Loucy (cell line): ENCODE measurements at regions not wholly inside any gene's neighbourhood (a gene's known extent, or its start where the extent isn't known, plus 50 kb on each side); places are given as distances from the start of the nearest gene placed in this dataset.

Experiments
- H2AFZ ChIP-seq: fragments of 200-600 bp; sonication (generic); 2 replicates; pipeline ENCODE4 v1.6.0; 2016; ENCODE audit warnings: antibody characterized with exemption, mild to moderate bottlenecking, low read length, moderate library complexity
- H3F3A ChIP-seq: fragments of 200-600 bp; 2 replicates; pipeline ENCODE4 v1.6.0; 2016; ENCODE audit warnings: antibody characterized with exemption, low read depth, mild to moderate bottlenecking
- H3K27me3 ChIP-seq: fragments of 200-600 bp; sonication (generic); 2 replicates; pipeline ENCODE4 v1.6.1; 2014; ENCODE audit warnings: low read length, mild to moderate bottlenecking; ENCODE audit not compliant: insufficient read depth, poor library complexity, severe bottlenecking
- H3K36me3 ChIP-seq: fragments of 200-600 bp; sonication (generic); 2 replicates; pipeline ENCODE4 v1.6.1; 2016; ENCODE audit warnings: low read length; ENCODE audit not compliant: insufficient read depth
- H3K4me1 ChIP-seq: fragments of 200-600 bp; sonication (generic); 2 replicates; pipeline ENCODE4 v1.5.1; 2014; ENCODE audit warnings: low read length, mild to moderate bottlenecking; ENCODE audit not compliant: insufficient read depth, poor library complexity, severe bottlenecking
- H3K4me2 ChIP-seq: fragments of 200-600 bp; sonication (generic); 2 replicates; pipeline ENCODE4 v1.6.0; 2014; ENCODE audit warnings: antibody characterized with exemption, low read length, low read depth, mild to moderate bottlenecking; ENCODE audit not compliant: poor library complexity, severe bottlenecking
- H3K4me3 ChIP-seq: fragments of 200-600 bp; sonication (generic); 2 replicates; pipeline ENCODE4 v1.5.1; 2014; ENCODE audit warnings: low read length, mild to moderate bottlenecking, mixed read lengths; ENCODE audit not compliant: poor library complexity, severe bottlenecking
- H3K79me2 ChIP-seq: fragments of 200-600 bp; sonication (generic); 2 replicates; pipeline ENCODE4 v1.6.1; 2014; ENCODE audit warnings: low read length; ENCODE audit not compliant: insufficient read depth
- H3K9ac ChIP-seq: fragments of 200-600 bp; sonication (generic); 2 replicates; pipeline ENCODE4 v1.6.0; 2014; ENCODE audit warnings: mild to moderate bottlenecking, low read depth, low read length, moderate library complexity; ENCODE audit not compliant: poor library complexity, severe bottlenecking
- H3K9me2 ChIP-seq: fragments of 200-600 bp; sonication (generic); replicated peaks from 2 replicates; pipeline ENCODE4 v1.6.1; 2016; ENCODE audit warnings: low read depth, low read length, mixed read lengths
- H3K9me3 ChIP-seq: fragments of 200-600 bp; sonication (generic); 2 replicates; pipeline ENCODE4 v1.6.1; 2014; ENCODE audit warnings: mild to moderate bottlenecking, antibody characterized with exemption, low read length, low read depth; ENCODE audit not compliant: insufficient read depth
- H4K20me1 ChIP-seq: fragments of 200-600 bp; sonication (generic); 2 replicates; pipeline ENCODE4 v1.6.0; 2014; ENCODE audit warnings: antibody characterized with exemption, low read length, mild to moderate bottlenecking; ENCODE audit not compliant: insufficient read depth, poor library complexity, severe bottlenecking
- EZH2phosphoT487 ChIP-seq: fragments of 200-600 bp; IDR thresholded peaks from 2 replicates; pipeline ENCODE4 v1.6.1; 2018; ENCODE audit warnings: antibody characterized with exemption, mild to moderate bottlenecking, moderate library complexity, borderline replicate concordance
- TF ChIP-seq, protein P1 (sequence below): fragments of 200-600 bp; sonication (generic); conservative IDR thresholded peaks from 2 replicates; pipeline ENCODE4 v1.5.1; 2014; ENCODE audit warnings: mild to moderate bottlenecking, antibody characterized with exemption, low read length

DNA sequence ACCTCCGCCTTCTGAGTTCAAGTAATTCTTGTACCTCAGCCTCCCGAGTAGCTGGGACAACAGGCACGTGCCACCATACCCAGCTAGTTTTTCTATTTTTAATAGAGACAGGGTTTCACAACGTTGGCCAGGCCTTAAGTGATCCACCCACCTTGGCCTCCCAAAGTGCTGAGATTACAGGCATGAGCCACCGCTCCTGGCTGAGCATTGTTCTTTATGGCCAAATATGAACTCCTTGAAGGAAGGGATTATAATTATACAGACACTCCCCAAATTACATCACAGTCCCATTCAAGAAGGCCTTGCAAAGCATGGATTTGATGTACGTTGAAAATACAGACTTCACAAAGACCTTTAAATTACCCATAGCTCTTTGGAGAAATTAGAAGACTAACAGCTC is 381.7 kb downstream of the TXNL1 start:
- H3K9me2 ChIP-seq = no peaks in the 10 kb centered on the region
- H2AFZ ChIP-seq = no peak overlapping the region
- H3K79me2 ChIP-seq = no peaks in the 10 kb centered on the region
- H3K9me3 ChIP-seq = no peaks in the 10 kb centered on the region
- no peaks in the 10 kb centered on the region for H3K4me1 ChIP-seq
- H3K27me3 ChIP-seq = no peaks in the 10 kb centered on the region
- H3F3A ChIP-seq = no peaks in the 10 kb centered on the region
- H3K36me3 ChIP-seq = no peaks in the 10 kb centered on the region
- no peak overlapping the region for H3K4me3 ChIP-seq
- no peak overlapping the region for H3K9ac ChIP-seq
- no peaks in the 10 kb centered on the region for H4K20me1 ChIP-seq
- H3K4me2 ChIP-seq = no peak overlapping the region
- TF ChIP-seq, protein P1, sequence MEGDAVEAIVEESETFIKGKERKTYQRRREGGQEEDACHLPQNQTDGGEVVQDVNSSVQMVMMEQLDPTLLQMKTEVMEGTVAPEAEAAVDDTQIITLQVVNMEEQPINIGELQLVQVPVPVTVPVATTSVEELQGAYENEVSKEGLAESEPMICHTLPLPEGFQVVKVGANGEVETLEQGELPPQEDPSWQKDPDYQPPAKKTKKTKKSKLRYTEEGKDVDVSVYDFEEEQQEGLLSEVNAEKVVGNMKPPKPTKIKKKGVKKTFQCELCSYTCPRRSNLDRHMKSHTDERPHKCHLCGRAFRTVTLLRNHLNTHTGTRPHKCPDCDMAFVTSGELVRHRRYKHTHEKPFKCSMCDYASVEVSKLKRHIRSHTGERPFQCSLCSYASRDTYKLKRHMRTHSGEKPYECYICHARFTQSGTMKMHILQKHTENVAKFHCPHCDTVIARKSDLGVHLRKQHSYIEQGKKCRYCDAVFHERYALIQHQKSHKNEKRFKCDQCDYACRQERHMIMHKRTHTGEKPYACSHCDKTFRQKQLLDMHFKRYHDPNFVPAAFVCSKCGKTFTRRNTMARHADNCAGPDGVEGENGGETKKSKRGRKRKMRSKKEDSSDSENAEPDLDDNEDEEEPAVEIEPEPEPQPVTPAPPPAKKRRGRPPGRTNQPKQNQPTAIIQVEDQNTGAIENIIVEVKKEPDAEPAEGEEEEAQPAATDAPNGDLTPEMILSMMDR = no peak
- TF ChIP-seq EZH2phosphoT487 = no peak

DNA sequence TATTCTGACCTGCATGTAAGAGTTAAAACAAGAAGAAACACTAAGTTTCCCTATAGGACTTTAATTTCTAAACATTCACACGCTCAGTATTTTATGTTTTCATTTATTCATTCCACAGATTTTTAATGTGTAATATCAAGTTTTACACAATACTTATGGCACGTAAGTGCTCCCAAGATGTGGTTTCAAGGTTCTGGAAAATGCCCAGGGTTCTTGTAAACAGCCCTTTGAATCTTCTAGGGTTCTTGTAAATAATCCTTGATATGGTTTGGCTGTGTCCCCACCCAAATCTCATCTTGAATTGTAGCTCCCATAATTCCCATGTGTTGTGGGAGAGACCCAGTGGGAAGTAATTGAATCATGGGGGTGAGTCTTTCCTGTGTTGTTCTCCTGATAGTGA is 383.0 kb downstream of the TXNL1 start:
- Histone ChIP-seq H2AFZ (no peak overlapping the region), H3K9me2 (no peaks in the 10 kb centered on the region), H3K4me3 (no peak overlapping the region), H3K9ac (no peak overlapping the region), H3K79me2 (no peaks in the 10 kb centered on the region), H3F3A (no peaks in the 10 kb centered on the region), H3K9me3 (no peaks in the 10 kb centered on the region), H3K27me3 (no peaks in the 10 kb centered on the region), H3K4me1 (no peaks in the 10 kb centered on the region), H3K4me2 (no peak overlapping the region), H3K36me3 (no peaks in the 10 kb centered on the region), H4K20me1 (no peaks in the 10 kb centered on the region)
- TF ChIP-seq, protein P1 = no peak
- no peak for TF ChIP-seq EZH2phosphoT487

DNA sequence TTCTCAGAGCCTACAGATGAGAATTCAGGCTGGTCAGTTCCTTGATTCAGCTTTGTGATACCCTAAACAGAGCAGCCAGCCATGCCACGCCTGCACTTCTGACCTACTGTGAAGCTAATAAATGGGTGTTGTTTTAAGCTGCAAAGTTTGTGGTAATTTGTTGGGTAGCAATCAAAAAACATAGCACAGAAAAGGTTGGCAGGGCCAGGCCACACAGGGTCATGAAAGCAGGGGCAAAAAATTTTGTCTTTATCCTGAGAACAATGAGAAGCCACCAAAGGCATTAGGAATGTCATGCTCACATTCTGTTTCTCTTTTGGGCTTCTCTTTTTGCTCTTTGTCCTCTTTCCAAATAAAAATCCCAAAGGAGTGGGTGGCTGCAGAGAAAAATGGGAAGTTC is 385.9 kb downstream of the TXNL1 start:
- Histone ChIP-seq H3K9me3 (no peaks in the 10 kb centered on the region), H3K4me3 (no peak overlapping the region), H3F3A (no peaks in the 10 kb centered on the region), H3K4me1 (no peaks in the 10 kb centered on the region), H3K9ac (no peak overlapping the region), H4K20me1 (no peaks in the 10 kb centered on the region), H2AFZ (no peak overlapping the region), H3K27me3 (no peaks in the 10 kb centered on the region), H3K4me2 (no peak overlapping the region), H3K36me3 (no peaks in the 10 kb centered on the region), H3K9me2 (no peaks in the 10 kb centered on the region), H3K79me2 (no peaks in the 10 kb centered on the region)
- TF ChIP-seq EZH2phosphoT487 = no peak
- TF ChIP-seq, protein P1 = no peak
